Stimulated activated naive CD8-positive, alpha-beta T cell treated with anti-CD3 and anti-CD28 coated beads, Interleukin-15, Interleukin-2, amounts not matched to agents 100 U/mL and 50 U/mL, for 24 hours (primary cell): ENCODE measurements at regions not wholly inside any gene's neighbourhood (a gene's known extent, or its start where the extent isn't known, plus 50 kb on each side); places are given as distances from the start of the nearest gene placed in this dataset.

Experiments
- ATAC-seq: fragments of 150-1000 bp; cut with Tn5 transposase; one replicate; pipeline ENCODE4 v1.10.0; 2021
- DNase-seq: peaks from one replicate; pipeline ENCODE4 v3.0.0; 2021

GRCh38 chr2:128793404-128793803 lies 474.7 kb upstream of the HS6ST1 start:
- ATAC-seq (no peak), DNase-seq (no peak)

DNA sequence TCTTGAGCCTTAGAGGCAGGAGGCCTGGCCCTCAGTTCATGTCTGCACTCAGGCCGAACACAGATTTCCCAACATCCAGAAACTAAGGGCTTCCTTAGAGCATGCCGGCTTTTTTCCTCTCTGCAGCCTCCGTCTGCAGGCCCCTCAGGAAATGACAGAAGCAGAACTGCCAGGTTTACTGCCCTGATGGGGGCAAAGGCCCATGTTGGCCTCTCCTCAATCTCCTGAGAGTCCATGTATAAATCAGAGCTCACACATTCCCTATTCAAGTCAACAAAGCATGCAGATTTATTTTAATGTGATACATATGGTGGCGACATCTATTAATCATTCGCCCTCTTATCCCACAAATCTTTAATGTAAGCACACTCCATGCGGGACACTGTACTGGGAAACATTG lies 475.6 kb upstream of the HS6ST1 start:
- DNase-seq (no peak), ATAC-seq (no peak)

DNA sequence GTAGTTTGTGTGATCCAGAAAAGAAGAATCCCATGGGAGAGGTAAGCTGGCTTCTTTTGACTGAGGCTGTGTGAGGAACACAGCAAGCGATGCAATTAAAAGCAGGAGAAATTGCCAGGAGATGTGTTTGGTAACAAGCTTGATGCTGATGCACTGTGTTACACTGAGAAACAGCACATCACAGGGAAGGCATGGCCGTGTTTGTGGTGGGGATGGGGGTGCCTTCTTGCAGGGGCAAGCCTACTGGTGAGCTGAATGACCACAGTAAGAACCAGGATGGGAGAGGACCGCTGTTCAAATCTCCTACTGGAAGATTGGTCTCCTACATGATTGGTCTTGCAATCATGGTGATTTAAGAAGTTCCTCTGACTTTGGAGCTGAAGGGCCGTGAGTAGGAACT lies 477.7 kb upstream of the HS6ST1 start:
- DNase-seq: no peak
- no peak for ATAC-seq

- ATAC-seq (no peak), DNase-seq (no peak)
These were observed 478.4 kb upstream of the HS6ST1 start for GRCh38 chr2:128797092-128797491.

DNA sequence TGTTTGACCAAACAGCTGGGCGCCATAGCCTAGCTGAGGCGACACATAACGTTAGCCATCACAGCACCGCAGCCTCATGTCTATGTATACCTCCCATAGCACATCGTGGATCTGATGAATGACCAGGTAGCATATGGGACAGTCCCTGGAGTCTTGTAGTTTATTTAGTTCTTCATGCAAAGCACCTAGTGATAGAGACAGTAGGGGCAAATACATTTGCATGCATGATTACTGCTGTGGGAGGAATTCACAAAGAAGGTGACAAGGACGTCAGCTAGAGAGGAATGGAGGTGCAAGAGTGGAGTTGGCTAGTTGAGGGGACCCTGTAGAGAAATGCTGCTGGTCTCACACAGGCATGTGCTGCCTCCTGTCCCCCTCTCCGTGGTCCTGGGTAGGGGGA lies 478.9 kb upstream of the HS6ST1 start:
- ATAC-seq (no peak), DNase-seq (no peak)

GRCh38 chr2:128797937-128798336 lies 479.3 kb upstream of the HS6ST1 start:
- ATAC-seq (no peak), DNase-seq (no peak)

DNA sequence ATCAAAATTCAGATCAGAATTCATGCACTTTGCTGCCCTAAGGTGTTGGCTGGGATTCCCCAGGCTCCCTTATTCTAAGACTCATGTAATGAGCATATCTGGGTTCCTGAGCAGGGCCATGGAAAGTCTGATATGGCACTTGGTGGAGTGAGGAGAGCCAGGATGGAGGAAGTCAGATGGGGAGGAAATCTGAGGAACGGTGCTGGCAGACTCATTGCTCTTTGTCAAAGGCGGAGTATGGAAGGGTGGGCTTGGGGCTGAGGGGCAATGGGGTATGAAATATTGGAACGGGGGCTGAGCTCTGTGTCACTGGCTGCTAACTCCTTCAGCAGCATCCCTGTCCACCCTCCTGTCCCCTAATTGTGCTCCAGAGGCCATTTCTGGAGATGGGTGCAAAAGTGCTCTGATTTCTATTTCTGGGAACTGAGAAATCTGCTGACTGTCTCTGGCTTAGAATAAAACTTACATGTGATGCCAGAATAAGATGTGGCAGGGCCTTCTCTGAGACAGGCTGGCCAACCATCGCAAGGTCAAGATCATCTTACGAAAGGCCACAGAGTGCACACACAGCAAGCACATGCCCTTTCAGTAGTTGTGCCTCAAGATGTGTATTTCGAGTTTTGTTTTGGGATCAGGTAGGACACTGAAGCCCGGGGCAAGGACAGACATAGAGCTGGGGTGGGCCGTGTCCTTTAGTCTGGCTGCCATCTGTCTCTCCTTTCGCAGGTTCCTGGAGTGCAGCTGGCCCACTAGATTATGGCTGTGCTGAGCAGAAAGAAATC lies 480.0 kb upstream of the HS6ST1 start:
- ATAC-seq (peak; percentile 34), DNase-seq (no peak)

GRCh38 chr2:128799284-128799552 lies 480.6 kb upstream of the HS6ST1 start:
- DNase-seq (no peak), ATAC-seq (peak; percentile 38)

GRCh38 chr2:128799730-128800129 lies 481.1 kb upstream of the HS6ST1 start:
- no peak for ATAC-seq
- DNase-seq: no peak

DNA sequence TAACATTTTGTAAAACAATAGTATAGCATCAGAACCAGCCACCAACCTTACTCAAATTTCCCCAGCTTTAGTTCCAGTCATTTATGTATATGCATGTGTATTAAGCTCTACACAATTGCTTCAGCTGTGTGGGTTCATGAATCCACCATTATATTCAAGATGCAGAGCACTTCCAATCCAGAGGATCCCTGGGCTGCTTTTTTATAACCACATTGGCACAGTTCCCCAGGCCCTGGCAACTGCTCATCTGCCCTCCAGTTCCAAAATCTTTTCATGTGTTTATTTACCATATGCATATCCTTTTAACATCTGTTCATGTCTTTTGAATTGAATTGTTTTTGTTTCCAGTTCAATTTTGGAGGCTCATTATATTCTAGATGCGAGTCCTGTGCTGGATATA lies 482.9 kb upstream of the HS6ST1 start:
- DNase-seq (no peak), ATAC-seq (no peak)

- ATAC-seq (no peak), DNase-seq (no peak)
These were observed 484.6 kb upstream of the HS6ST1 start for GRCh38 chr2:128803222-128803621.

DNA sequence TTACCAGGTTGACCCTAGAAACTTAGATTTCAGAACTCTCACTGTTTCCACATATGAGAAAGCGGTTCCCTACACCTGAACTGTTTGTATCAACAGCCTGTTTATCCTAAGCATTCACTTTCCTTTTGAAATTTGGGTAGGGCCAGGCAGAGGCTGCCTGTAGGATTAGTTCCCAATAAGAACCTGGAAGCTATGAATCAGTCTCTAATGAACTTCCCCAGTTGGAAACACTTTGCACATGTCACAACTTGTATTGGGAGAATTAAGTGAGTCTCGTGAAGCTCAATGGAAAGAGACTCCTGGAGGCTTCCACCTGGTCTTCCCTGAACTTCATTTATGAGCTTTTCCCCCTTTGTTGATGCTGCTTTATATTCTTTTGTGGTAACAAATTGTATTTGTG lies 486.6 kb upstream of the HS6ST1 start:
- DNase-seq (no peak), ATAC-seq (no peak)

DNA sequence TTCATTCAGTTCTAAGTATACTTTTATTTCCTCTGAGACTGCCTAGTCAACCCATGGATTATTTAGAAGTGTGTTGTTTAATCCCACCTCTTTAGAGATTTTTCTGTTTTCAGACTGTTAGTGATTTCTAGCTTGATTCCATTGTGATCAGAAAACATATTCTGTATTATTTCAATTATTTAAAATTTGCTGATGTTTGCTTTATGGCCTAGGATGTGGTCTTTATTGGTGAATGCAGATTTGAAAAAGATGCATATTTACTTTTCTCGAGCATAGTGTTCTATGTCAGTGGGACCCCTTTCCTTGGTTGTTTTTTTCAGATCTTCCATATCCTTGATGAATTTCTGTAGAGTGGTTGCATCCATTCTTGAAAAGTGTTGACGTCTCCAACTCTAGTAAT lies 487.2 kb upstream of the HS6ST1 start:
- DNase-seq (no peak), ATAC-seq (no peak)

GRCh38 chr2:128807317-128807716 lies 488.6 kb upstream of the HS6ST1 start:
- ATAC-seq (no peak), DNase-seq (no peak)

DNA sequence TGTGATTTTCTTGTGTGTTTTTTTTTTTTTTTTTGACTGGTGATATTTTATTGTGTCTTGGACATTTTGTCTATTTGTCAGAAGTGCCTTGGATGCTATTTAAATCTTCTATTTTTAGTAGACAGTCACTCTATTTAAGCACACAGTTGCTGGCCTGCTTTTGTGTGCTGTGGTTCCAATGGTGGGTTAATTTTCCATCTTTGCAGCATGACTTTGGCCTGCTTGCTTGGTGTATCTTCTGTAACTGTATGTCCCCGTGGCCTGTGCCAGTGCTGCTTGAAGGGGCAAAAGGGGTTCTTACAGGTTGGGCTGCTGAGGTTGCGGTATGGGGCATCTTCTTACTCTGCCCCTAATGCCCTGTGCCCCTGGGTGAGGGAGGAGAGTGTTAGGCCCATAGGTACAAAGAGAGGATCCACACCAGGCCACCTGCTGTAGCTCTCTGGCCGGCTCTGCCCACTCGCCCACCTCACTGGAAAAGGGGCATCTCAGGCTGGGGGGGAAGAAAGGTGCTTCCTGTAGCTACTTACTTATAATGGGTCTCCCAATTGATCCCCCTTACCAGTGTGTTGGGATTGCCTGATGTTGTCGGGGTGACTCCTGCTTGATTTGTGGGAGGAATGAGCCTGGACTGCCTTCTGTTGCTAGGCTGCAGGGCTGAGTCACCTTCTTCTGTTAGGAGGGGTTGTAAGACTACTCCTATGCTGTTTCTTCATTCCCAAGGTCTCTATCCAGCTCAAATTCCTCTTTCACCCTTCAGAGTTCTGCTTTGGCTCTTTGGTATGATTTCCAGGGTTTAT lies 490.0 kb upstream of the HS6ST1 start:
- DNase-seq (no peak), ATAC-seq (no peak)

GRCh38 chr2:128809259-128809636 lies 490.6 kb upstream of the HS6ST1 start:
- no peak for DNase-seq
- no peak for ATAC-seq

DNA sequence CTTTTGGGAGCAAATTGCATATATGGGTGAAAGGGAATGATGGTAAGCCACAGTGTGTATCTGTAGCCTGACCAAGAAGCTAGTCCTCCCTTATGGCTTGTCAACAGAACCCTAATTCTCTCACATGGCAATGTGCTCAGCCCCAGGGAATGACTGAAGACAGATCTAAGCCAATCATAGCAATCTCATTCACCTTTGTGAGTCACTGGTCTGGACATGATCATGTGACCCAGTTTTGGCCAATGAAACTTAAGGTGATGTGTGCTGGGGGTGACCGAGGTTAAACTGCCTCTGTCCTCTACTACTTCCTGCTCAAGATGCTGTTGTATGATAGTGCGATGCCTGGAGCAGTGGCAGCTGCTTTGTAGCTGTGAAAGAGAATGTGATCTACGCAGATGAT lies 491.2 kb upstream of the HS6ST1 start:
- ATAC-seq: no peak

GRCh38 chr2:128812183-128812940 lies 493.7 kb upstream of the HS6ST1 start:
- ATAC-seq: no peak
- DNase-seq: no peak

More for the DNA sequence above, 491.2 kb upstream of the HS6ST1 start:
- DNase-seq: no peak

DNA sequence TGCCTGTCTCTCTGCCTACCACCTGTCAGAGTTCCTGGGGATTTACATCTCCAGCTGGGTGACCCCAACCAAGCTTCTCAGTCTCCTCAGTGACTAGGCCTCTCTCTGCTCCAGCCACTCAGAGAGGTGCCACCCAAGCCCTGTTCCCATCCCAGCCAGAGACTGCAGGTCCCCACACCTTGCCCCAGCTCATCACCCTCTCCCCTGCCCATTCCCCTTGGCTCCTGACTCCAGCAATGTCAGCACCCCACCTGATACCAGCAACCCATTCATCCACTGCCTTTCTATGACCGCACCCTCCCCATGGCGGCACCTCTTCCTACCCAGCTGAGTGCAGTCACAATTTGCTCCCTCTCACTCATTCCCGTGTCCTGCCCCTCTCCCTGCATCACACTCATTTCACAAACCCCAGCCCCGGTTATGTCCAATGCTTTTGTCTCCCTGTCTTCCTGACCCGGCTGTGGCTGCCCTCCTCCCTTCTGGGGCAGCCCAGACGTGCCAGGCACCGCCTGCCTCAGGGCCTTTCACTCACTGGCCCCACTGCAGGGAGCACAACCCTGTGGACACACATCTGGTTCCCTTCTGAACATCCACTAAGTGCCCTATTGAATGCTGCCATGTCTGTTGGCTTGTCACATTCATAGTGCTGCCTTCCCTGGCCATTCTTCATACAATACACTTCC lies 494.8 kb upstream of the HS6ST1 start:
- DNase-seq (no peak), ATAC-seq (no peak)

DNA sequence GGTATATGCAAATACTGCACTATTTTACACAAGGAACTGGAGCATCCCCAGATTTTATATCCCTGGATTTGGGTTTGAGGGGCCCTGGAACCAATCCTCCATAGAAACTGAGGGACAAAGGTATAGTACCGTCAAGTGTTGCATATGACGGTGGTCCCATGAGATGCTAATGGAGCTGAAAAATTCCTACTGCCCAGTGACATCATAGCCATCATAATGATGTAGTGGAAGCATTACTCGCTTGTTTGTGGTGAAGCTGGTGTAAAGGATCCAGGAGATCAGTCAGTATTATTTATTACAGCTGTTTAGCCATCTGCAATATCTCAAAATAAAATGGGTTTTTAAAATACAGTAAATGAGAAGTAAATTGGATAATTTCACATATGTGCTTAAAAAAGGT lies 496.6 kb upstream of the HS6ST1 start:
- DNase-seq (no peak), ATAC-seq (no peak)

GRCh38 chr2:128817171-128817570 lies 498.5 kb upstream of the HS6ST1 start:
- ATAC-seq: no peak

GRCh38 chr2:128817813-128818212 lies 499.1 kb upstream of the HS6ST1 start:
- ATAC-seq: no peak
- no peak for DNase-seq

More at GRCh38 chr2:128817171-128817570, 498.5 kb upstream of the HS6ST1 start:
- DNase-seq: no peak

DNA sequence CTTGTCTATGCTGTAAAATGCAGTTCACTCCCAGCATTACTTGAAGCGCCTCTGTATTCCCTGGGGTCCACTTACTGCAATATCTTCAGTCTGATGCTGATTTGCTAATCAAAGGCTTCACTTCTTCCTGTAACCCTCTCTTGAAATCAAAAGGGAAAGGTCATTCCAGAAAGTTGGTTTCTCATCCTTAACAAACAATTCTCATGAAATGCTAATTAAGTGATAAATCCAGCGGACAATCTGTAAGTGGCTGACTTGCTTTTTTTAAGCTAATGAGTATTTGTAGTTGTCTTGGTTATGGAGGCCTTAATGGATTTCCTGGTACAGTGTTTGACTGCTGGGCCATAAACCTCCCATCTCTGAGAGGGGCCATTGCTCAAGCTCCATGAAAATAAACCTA lies 499.6 kb upstream of the HS6ST1 start:
- DNase-seq (no peak), ATAC-seq (no peak)
